ENCODE measurements at regions not wholly inside any gene's neighbourhood (a gene's known extent, or its start where the extent isn't known, plus 50 kb on each side); places are given as distances from the start of the nearest gene placed in this dataset.

DNA sequence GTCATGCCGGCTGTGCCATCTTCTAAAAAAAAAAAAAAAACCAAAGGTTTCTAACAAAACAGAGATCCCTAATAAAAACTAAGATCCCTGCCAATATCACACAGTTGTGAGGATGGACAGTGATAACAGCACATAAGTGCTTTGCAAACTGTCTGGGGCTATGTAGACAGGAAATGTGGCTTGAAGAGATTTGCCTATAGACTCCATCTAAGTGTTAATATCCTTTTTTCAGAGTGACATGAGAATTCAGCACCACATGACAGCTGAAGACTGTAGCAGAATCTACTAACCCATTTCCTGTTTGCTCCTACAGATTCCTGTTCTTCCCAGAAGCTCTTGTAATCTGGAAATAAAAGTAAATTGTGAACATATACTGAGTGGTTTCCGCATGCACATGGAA, 215.4 kb downstream of the KDR start:
- Histone ChIP-seq H3K27me3 (ENCODE audit: insufficient read depth, low read length) (no peaks in the 10 kb centered on the region), H3K4me3 (ENCODE audit: insufficient read depth, low read length) (no peak overlapping the region), H3K4me2 (ENCODE audit: insufficient read depth, low read length) (no peak overlapping the region), H3K27ac (ENCODE audit: low read depth, low read length) (no peak overlapping the region), H3K9me3 (ENCODE audit: low read depth, low read length) (no peaks in the 10 kb centered on the region), H3K79me2 (ENCODE audit: insufficient read depth, low read length) (no peaks in the 10 kb centered on the region), H4K20me1 (ENCODE audit: insufficient read depth, low read length) (no peaks in the 10 kb centered on the region), H3K36me3 (ENCODE audit: insufficient read depth, low read length) (no peaks in the 10 kb centered on the region), H3K4me1 (ENCODE audit: insufficient read depth, low read length) (no peaks in the 10 kb centered on the region), H2AFZ (ENCODE audit: low read length) (no peak overlapping the region)
- TF ChIP-seq, protein P1, sequence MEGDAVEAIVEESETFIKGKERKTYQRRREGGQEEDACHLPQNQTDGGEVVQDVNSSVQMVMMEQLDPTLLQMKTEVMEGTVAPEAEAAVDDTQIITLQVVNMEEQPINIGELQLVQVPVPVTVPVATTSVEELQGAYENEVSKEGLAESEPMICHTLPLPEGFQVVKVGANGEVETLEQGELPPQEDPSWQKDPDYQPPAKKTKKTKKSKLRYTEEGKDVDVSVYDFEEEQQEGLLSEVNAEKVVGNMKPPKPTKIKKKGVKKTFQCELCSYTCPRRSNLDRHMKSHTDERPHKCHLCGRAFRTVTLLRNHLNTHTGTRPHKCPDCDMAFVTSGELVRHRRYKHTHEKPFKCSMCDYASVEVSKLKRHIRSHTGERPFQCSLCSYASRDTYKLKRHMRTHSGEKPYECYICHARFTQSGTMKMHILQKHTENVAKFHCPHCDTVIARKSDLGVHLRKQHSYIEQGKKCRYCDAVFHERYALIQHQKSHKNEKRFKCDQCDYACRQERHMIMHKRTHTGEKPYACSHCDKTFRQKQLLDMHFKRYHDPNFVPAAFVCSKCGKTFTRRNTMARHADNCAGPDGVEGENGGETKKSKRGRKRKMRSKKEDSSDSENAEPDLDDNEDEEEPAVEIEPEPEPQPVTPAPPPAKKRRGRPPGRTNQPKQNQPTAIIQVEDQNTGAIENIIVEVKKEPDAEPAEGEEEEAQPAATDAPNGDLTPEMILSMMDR (IDR thresholded peaks at IDR 0.05; ENCODE audit: extremely low read depth, low read depth, low read length), result no peak
- peak; percentile 8 for DNase-seq (ENCODE audit: insufficient read length, low spot score, missing footprints)

DNA sequence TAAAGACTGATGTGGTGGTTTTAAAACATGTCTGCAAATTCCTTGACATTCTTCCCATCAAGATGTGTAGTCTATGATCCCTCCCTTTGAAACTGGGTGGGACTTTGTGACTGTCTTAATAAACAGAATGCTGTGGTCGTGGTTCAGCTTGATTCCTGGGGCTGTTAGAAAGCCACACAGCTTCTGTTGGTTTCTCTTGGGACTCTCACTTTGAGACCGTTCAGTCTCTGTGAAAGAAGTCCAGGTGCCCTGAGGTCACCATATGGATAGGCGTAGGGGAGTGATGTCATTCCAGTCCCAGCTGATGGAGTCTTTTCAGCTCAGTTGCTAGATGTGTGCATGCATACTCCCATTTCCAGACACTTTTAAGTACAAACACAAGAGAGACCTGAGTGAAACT, 216.6 kb downstream of the KDR start:
- no peak for DNase-seq (ENCODE audit: insufficient read length, low spot score, missing footprints)
- Histone ChIP-seq H3K79me2 (ENCODE audit: insufficient read depth, low read length) (no peaks in the 10 kb centered on the region), H3K4me3 (ENCODE audit: insufficient read depth, low read length) (no peak overlapping the region), H3K36me3 (ENCODE audit: insufficient read depth, low read length) (no peaks in the 10 kb centered on the region), H3K27me3 (ENCODE audit: insufficient read depth, low read length) (no peaks in the 10 kb centered on the region), H3K9me3 (ENCODE audit: low read depth, low read length) (no peaks in the 10 kb centered on the region), H3K4me2 (ENCODE audit: insufficient read depth, low read length) (no peak overlapping the region), H2AFZ (ENCODE audit: low read length) (no peak overlapping the region), H4K20me1 (ENCODE audit: insufficient read depth, low read length) (no peaks in the 10 kb centered on the region), H3K27ac (ENCODE audit: low read depth, low read length) (no peak overlapping the region), H3K4me1 (ENCODE audit: insufficient read depth, low read length) (no peaks in the 10 kb centered on the region)
- TF ChIP-seq, protein P1 (IDR thresholded peaks at IDR 0.05; ENCODE audit: extremely low read depth, low read depth, low read length), result no peak

DNA sequence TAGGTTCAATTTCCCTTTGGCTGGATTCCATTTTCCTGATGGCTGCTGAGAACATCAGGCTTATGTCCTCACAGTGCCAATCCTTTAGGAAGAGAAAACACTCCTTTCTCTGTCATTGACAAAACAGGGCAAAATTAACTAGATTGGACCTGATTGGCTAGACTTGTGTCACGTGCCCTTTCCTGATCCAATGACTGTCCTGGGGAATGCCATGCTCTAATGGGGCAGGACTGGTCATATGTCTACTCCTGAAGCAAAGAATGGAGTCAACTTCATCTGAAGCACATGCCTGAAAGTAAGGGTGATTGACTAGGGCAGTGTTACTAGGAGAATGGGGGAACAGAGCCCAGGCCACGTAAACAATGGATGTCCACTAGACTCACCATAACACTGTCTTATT, 220.4 kb downstream of the KDR start:
- Histone ChIP-seq H3K4me2 (ENCODE audit: insufficient read depth, low read length) (no peak overlapping the region), H3K4me3 (ENCODE audit: insufficient read depth, low read length) (no peak overlapping the region), H3K36me3 (ENCODE audit: insufficient read depth, low read length) (no peaks in the 10 kb centered on the region), H3K27me3 (ENCODE audit: insufficient read depth, low read length) (no peaks in the 10 kb centered on the region), H3K4me1 (ENCODE audit: insufficient read depth, low read length) (no peaks in the 10 kb centered on the region), H3K27ac (ENCODE audit: low read depth, low read length) (no peak overlapping the region), H3K79me2 (ENCODE audit: insufficient read depth, low read length) (no peaks in the 10 kb centered on the region), H2AFZ (ENCODE audit: low read length) (no peak overlapping the region), H4K20me1 (ENCODE audit: insufficient read depth, low read length) (no peaks in the 10 kb centered on the region), H3K9me3 (ENCODE audit: low read depth, low read length) (no peaks in the 10 kb centered on the region)
- TF ChIP-seq, protein P1 (IDR thresholded peaks at IDR 0.05; ENCODE audit: extremely low read depth, low read depth, low read length), result no peak
- DNase-seq (ENCODE audit: insufficient read length, low spot score, missing footprints), result no peak

DNA sequence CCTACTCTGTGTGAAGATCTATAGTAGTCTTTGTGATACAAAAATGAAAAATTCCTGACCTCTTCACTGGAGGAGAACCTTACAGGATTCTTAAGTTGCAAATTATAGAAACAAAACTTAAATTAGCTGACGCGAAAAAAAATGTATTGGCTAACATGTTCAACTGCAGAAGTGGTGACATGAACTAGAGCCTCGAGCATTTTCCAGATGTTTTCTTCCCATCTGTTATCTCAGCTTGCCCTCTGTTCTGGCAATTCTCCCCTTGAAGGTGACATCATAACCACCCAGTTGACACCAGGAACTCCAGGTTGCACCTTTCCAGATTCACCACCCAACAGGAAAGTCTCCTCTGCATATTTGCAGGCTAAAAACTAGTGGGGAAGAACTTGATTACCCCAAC, 222.4 kb downstream of the KDR start:
- Histone ChIP-seq H4K20me1 (ENCODE audit: insufficient read depth, low read length) (no peaks in the 10 kb centered on the region), H3K4me2 (ENCODE audit: insufficient read depth, low read length) (no peak overlapping the region), H3K79me2 (ENCODE audit: insufficient read depth, low read length) (no peaks in the 10 kb centered on the region), H3K4me1 (ENCODE audit: insufficient read depth, low read length) (no peaks in the 10 kb centered on the region), H2AFZ (ENCODE audit: low read length) (no peak overlapping the region), H3K4me3 (ENCODE audit: insufficient read depth, low read length) (no peak overlapping the region), H3K27ac (ENCODE audit: low read depth, low read length) (no peak overlapping the region), H3K36me3 (ENCODE audit: insufficient read depth, low read length) (no peaks in the 10 kb centered on the region), H3K27me3 (ENCODE audit: insufficient read depth, low read length) (no peaks in the 10 kb centered on the region), H3K9me3 (ENCODE audit: low read depth, low read length) (no peaks in the 10 kb centered on the region)
- DNase-seq (ENCODE audit: insufficient read length, low spot score, missing footprints), result no peak
- TF ChIP-seq, protein P1 (IDR thresholded peaks at IDR 0.05; ENCODE audit: extremely low read depth, low read depth, low read length), result no peak

All from osteoblast (primary cell).